Testis (tissue), 2 donors: ENCODE measurements at regions not wholly inside any gene's neighbourhood (a gene's known extent, or its start where the extent isn't known, plus 50 kb on each side); places are given as distances from the start of the nearest gene placed in this dataset.

ENCODE experiments used
- DNase-seq: peaks from one replicate; pipeline ENCODE4 v3.0.0-alpha.2; 2019
- H3K27ac ChIP-seq, 2 donors: fragments of 200-600 bp; sonication (generic); one replicate each; pipeline ENCODE4 v1.5.1; 2019
- H3K27me3 ChIP-seq: fragments of 200-600 bp; sonication (generic); one replicate; pipeline ENCODE4 v1.5.1; 2019
- H3K36me3 ChIP-seq: fragments of 200-600 bp; sonication (generic); one replicate; pipeline ENCODE4 v1.5.1; 2017; ENCODE audit warnings: low read depth; ENCODE audit errors: missing control alignments
- H3K4me1 ChIP-seq: fragments of 200-600 bp; sonication (generic); one replicate; pipeline ENCODE4 v1.5.1; 2019
- H3K4me3 ChIP-seq, 2 donors: fragments of 200-600 bp; sonication (generic); one replicate each; pipeline ENCODE4 v1.5.1; 2017 to 2019
- H3K9me3 ChIP-seq: fragments of 200-600 bp; sonication (generic); one replicate; pipeline ENCODE4 v1.5.1; 2017
- POLR2A ChIP-seq: fragments of 450-650 bp; IDR thresholded peaks from one replicate; pipeline ENCODE4 v1.6.1; 2017; ENCODE audit warnings: antibody characterized with exemption, mild to moderate bottlenecking, moderate library complexity
- WGBS, 2 donors: methylation state at CpG; one replicate each; pipeline ENCODE4 v1.1.5; 2018; 5-methylcytosine and 5-hydroxymethylcytosine counted together
- intact Hi-C: fragments of 100-400 bp; cut with DNase I; formaldehyde crosslinking; loops from one replicate; pipeline ENCODE4 v1.15.1; 2023; ENCODE audit warnings: low total_unique reads
- TF ChIP-seq, protein P1 (sequence below), 3 experiments: fragments of 450-650 bp in 2 of 3; fragments of 200-600 bp in 1 of 3; sonication (generic) in 1 of 3; IDR thresholded peaks; one replicate each; pipeline ENCODE4 v1.5.1; 2016 to 2019; ENCODE audit warnings: antibody characterized with exemption in 3 of 3, mild to moderate bottlenecking in 2 of 3, moderate library complexity in 1 of 3

DNA sequence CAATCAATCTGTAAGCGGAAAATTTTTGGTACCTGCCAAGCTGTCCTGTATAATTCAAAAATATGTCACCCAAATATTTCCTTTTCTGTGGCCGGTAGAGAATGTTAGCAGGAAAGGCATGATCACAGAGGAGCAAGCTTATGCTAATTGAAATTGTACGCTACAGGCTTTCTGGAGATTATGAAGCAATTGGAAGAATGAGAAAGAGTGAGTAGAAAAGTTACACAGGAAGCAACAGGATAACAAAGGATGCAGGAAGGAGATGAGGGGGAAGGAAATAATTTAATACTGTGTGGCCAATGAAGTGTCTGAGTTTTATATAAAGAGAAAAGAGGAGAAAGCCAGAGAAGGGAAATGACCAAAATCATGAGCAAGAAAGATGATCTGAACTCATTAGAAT lies 627.2 kb upstream of the STXBP6 start:
- intact Hi-C loops: no loop called here
- Histone ChIP-seq H3K4me3 (no peak overlapping the region), H3K36me3 (no peaks in the 10 kb centered on the region), H3K27ac (no peak overlapping the region), H3K9me3 (no peaks in the 10 kb centered on the region), H3K4me1 (no peaks in the 10 kb centered on the region), H3K27me3 (no peaks in the 10 kb centered on the region)
- no peak for DNase-seq
- no peak for TF ChIP-seq POLR2A
- TF ChIP-seq, protein P1, sequence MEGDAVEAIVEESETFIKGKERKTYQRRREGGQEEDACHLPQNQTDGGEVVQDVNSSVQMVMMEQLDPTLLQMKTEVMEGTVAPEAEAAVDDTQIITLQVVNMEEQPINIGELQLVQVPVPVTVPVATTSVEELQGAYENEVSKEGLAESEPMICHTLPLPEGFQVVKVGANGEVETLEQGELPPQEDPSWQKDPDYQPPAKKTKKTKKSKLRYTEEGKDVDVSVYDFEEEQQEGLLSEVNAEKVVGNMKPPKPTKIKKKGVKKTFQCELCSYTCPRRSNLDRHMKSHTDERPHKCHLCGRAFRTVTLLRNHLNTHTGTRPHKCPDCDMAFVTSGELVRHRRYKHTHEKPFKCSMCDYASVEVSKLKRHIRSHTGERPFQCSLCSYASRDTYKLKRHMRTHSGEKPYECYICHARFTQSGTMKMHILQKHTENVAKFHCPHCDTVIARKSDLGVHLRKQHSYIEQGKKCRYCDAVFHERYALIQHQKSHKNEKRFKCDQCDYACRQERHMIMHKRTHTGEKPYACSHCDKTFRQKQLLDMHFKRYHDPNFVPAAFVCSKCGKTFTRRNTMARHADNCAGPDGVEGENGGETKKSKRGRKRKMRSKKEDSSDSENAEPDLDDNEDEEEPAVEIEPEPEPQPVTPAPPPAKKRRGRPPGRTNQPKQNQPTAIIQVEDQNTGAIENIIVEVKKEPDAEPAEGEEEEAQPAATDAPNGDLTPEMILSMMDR (IDR thresholded peaks at IDR 0.05): no peak
- WGBS, 2 donors: 88% methylated on average over 3 of the region's 3 CpGs

DNA sequence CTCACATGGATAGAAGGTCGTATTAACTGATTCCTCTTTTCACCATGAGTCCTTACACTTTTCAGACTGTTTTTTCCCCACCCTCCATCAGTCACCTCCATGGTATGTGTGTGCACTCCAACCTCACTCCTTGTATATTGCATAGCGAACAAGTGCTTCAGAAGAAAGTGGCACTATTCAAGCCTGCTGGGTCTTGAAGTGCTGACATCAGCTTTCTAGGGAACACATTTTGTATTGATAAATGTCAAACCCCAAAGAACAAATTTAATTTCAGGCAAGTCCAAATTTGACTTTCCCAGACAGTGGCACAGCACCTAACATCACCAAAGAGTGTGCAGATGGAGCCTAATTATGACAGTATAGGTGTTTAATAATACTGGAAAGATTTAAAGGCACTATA lies 617.4 kb upstream of the STXBP6 start:
- 42 to 66% methylated on average over 2 of the region's 2 CpGs for WGBS, 2 donors

DNA sequence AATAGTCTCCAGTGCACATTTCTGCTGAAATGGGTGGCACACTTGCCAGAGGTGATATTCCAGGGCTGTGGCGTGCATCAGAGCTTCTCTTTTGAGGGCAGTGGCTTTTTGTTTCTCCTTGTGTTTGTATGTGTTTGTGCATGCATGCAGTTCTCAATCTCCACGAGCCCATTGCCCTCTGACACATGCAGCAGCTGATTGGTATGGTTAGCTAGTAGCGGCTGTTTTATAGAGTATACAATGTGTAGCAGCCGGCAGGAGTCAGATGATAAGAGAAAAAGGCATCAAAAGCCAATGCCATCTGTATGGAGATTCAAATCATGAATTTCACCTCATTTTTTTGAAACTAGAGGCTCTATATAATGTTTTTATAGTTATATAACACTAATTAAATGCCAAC lies 616.9 kb upstream of the STXBP6 start:
- no peaks in the 10 kb centered on the region for H3K27me3 ChIP-seq
- intact Hi-C loops: no loop called here
- no peaks in the 10 kb centered on the region for H3K9me3 ChIP-seq
- H3K4me1 ChIP-seq: no peaks in the 10 kb centered on the region
- H3K27ac ChIP-seq: no peak overlapping the region
- DNase-seq: no peak
- no peaks in the 10 kb centered on the region for H3K36me3 ChIP-seq
- 62 to 66% methylated on average over 4 of the region's 4 CpGs for WGBS, 2 donors
- TF ChIP-seq POLR2A: no peak
- TF ChIP-seq, protein P1 (IDR thresholded peaks at IDR 0.05): no peak
- no peak overlapping the region for H3K4me3 ChIP-seq

More for the DNA sequence above, 617.4 kb upstream of the STXBP6 start:
- H3K27ac ChIP-seq: no peak overlapping the region
- DNase-seq: no peak
- intact Hi-C loops: no loop called here
- H3K27me3 ChIP-seq: no peaks in the 10 kb centered on the region
- H3K36me3 ChIP-seq: no peaks in the 10 kb centered on the region
- H3K4me1 ChIP-seq: no peaks in the 10 kb centered on the region
- TF ChIP-seq POLR2A: no peak
- TF ChIP-seq, protein P1 (IDR thresholded peaks at IDR 0.05): no peak
- no peak overlapping the region for H3K4me3 ChIP-seq
- H3K9me3 ChIP-seq: no peaks in the 10 kb centered on the region

DNA sequence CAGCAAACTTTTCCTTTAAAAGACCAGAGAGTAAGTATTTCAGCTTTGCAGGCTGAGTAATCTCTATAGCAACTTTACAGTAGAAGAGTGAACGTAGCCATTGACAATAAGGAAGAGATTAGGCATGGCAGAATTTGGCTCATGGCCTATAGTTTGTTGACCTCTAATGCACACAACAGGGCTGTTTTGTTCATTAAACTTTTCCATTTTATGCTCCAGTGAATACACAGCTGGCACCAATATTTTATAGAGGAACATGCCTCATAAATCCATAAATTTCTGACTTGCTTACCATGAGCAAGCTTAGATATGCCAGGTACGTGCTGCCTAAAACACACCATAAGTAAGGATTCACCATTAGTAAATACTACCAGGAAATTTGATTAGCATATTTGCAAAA lies 609.0 kb upstream of the STXBP6 start:
- H3K9me3 ChIP-seq: no peaks in the 10 kb centered on the region
- intact Hi-C loops: no loop called here
- no peaks in the 10 kb centered on the region for H3K27me3 ChIP-seq
- TF ChIP-seq, protein P1 (IDR thresholded peaks at IDR 0.05): no peak
- TF ChIP-seq POLR2A: no peak
- no peak overlapping the region for H3K4me3 ChIP-seq
- H3K27ac ChIP-seq: no peak overlapping the region
- no peaks in the 10 kb centered on the region for H3K36me3 ChIP-seq
- H3K4me1 ChIP-seq: no peaks in the 10 kb centered on the region
- no peak for DNase-seq
- 76 to 88% methylated on average over 2 of the region's 2 CpGs for WGBS, 2 donors

DNA sequence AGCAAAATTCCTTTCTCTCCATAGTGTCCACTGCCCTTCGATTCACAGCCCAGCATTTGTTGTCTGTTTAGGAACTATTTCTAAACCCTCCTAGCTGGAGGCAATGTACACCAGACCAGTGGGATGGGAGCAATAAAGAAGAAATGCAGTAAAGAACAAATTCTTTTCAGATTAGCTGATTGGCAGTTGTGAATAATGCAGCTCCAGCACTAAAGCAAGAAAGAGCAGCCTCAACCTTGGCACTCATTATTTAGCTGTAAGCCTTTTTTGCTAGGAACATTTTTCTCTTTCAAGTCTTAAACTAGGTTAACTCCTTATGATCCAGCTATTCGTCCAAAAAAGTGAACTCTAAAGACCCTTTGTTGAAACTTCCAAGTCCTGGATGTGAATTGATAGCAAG lies 580.5 kb upstream of the STXBP6 start:
- Histone ChIP-seq H3K4me1 (no peaks in the 10 kb centered on the region), H3K27ac (no peak overlapping the region), H3K27me3 (no peaks in the 10 kb centered on the region), H3K4me3 (no peak overlapping the region), H3K9me3 (no peaks in the 10 kb centered on the region), H3K36me3 (no peaks in the 10 kb centered on the region)
- WGBS, 2 donors: 43 to 48% methylated on average over 2 of the region's 2 CpGs
- intact Hi-C loops: no loop called here
- no peak for TF ChIP-seq POLR2A
- TF ChIP-seq, protein P1 (IDR thresholded peaks at IDR 0.05): no peak
- DNase-seq: no peak
